ENCODE measurements at regions not wholly inside any gene's neighbourhood (a gene's known extent, or its start where the extent isn't known, plus 50 kb on each side); places are given as distances from the start of the nearest gene placed in this dataset.

GRCh38 chrX:144809025-144809424 lies 438.3 kb upstream of the SPANXN1 start:
- H3K27ac ChIP-seq, result no peak overlapping the region
- no peaks in the 10 kb centered on the region for H3K4me1 ChIP-seq
- H3K27me3 ChIP-seq, result no peaks in the 10 kb centered on the region
- TF ChIP-seq POLR2A (IDR thresholded peaks at IDR 0.05) (no peak), POLR2AphosphoS5 (IDR thresholded peaks at IDR 0.05) (no peak)
- TF ChIP-seq, protein P1, sequence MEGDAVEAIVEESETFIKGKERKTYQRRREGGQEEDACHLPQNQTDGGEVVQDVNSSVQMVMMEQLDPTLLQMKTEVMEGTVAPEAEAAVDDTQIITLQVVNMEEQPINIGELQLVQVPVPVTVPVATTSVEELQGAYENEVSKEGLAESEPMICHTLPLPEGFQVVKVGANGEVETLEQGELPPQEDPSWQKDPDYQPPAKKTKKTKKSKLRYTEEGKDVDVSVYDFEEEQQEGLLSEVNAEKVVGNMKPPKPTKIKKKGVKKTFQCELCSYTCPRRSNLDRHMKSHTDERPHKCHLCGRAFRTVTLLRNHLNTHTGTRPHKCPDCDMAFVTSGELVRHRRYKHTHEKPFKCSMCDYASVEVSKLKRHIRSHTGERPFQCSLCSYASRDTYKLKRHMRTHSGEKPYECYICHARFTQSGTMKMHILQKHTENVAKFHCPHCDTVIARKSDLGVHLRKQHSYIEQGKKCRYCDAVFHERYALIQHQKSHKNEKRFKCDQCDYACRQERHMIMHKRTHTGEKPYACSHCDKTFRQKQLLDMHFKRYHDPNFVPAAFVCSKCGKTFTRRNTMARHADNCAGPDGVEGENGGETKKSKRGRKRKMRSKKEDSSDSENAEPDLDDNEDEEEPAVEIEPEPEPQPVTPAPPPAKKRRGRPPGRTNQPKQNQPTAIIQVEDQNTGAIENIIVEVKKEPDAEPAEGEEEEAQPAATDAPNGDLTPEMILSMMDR (IDR thresholded peaks at IDR 0.05), result no peak
- intact Hi-C loops (cut with DNase I; ENCODE audit: low total_unique reads), result no loop called here
- no peak for DNase-seq (ENCODE audit: low spot score in 2 of 2)
- H3K4me3 ChIP-seq, result no peak overlapping the region
- H3K36me3 ChIP-seq, result peaks cover 9% of the 10 kb centered on the region
- no peaks in the 10 kb centered on the region for H3K9me3 ChIP-seq

GRCh38 chrX:144810539-144810938 lies 436.8 kb upstream of the SPANXN1 start:
- intact Hi-C loops (cut with DNase I; ENCODE audit: low total_unique reads), result no loop called here
- H3K27ac ChIP-seq, result no peak overlapping the region
- H3K27me3 ChIP-seq, result no peaks in the 10 kb centered on the region
- H3K4me3 ChIP-seq, result no peak overlapping the region
- no peaks in the 10 kb centered on the region for H3K9me3 ChIP-seq
- peaks cover 9% of the 10 kb centered on the region for H3K36me3 ChIP-seq
- DNase-seq (ENCODE audit: low spot score in 2 of 2), result no peak
- no peaks in the 10 kb centered on the region for H3K4me1 ChIP-seq
- TF ChIP-seq, protein P1 (IDR thresholded peaks at IDR 0.05), result no peak
- TF ChIP-seq POLR2AphosphoS5 (IDR thresholded peaks at IDR 0.05), result no peak
- TF ChIP-seq POLR2A (IDR thresholded peaks at IDR 0.05), result no peak

DNA sequence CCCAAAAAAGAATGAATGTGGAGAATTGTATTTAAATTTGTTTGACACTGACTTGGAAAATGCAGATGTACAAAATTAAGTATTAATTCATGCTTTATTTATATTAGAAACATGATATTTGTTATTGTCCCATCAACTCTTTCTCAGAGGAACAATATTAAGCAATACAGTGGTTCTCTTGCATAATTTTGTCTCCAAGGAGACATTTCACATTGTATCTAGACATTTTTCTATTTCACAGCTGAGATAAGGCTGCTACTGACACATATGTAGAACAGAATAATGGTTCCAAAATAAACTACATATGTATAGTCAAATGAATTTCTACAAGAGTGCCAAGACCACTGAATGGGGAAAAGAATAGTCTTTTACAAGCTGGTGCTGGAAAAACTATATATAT lies 427.9 kb upstream of the SPANXN1 start:
- Histone ChIP-seq H3K9me3 (no peaks in the 10 kb centered on the region), H3K4me1 (no peaks in the 10 kb centered on the region), H3K4me3 (no peak overlapping the region), H3K27me3 (no peaks in the 10 kb centered on the region), H3K27ac (no peak overlapping the region), H3K36me3 (no peaks in the 10 kb centered on the region)
- intact Hi-C loops (cut with DNase I; ENCODE audit: low total_unique reads), result no loop called here
- TF ChIP-seq, protein P1 (IDR thresholded peaks at IDR 0.05), result no peak
- TF ChIP-seq POLR2A (IDR thresholded peaks at IDR 0.05) (no peak), POLR2AphosphoS5 (IDR thresholded peaks at IDR 0.05) (no peak)
- no peak for DNase-seq (ENCODE audit: low spot score in 2 of 2)

DNA sequence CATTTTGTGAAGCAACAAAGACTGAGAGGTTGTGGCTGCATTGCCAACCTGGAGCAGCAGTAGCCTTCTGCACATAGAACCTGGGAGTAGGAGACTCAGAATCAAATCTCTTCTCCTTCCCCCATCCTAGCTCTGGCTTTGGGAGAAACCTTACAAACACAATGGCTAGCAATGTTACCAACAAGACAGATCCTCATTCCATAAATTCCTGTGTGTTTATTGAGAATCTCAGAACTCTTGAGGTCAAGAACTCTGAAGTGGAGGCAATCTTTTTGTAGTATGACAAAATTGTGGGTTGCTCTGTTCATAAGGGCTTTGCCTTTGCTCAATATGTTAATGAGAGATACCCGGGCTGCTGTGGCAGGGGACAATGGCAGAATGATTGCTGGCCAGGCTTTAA lies 406.7 kb upstream of the SPANXN1 start:
- no peaks in the 10 kb centered on the region for H3K9me3 ChIP-seq
- H3K4me3 ChIP-seq, result no peak overlapping the region
- H3K36me3 ChIP-seq, result no peaks in the 10 kb centered on the region
- no peaks in the 10 kb centered on the region for H3K4me1 ChIP-seq
- no peaks in the 10 kb centered on the region for H3K27me3 ChIP-seq
- TF ChIP-seq POLR2A (IDR thresholded peaks at IDR 0.05), result no peak
- no peak for TF ChIP-seq POLR2AphosphoS5 (IDR thresholded peaks at IDR 0.05)
- TF ChIP-seq, protein P1 (IDR thresholded peaks at IDR 0.05), result no peak
- no peak overlapping the region for H3K27ac ChIP-seq
- intact Hi-C loops (cut with DNase I; ENCODE audit: low total_unique reads), result no loop called here
- no peak for DNase-seq (ENCODE audit: low spot score in 2 of 2)

DNA sequence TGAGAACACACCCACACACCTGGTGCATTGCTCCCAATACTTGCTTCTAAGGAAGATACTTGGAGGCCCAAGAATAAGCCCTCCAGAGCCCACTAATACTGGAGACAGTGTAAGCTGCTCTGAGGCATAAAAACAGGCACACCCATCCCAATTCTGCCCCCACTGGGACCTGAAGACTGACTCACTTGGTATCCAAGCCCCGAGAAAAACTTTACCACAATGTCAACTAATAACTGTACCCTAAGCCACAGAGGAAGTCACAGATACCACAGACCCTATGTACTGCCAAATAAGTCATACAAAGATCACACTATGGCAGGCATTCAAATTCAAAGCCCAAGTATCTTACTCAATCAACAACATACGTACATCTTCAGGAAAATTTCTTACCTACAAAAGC lies 398.2 kb upstream of the SPANXN1 start:
- peaks cover 8 to 11% of the 10 kb centered on the region in 2 donors for H3K9me3 ChIP-seq
- H3K4me3 ChIP-seq, result no peak overlapping the region
- H3K27me3 ChIP-seq, result no peaks in the 10 kb centered on the region
- H3K27ac ChIP-seq, result no peak overlapping the region
- H3K36me3 ChIP-seq, result no peaks in the 10 kb centered on the region
- H3K4me1 ChIP-seq, result no peaks in the 10 kb centered on the region
- intact Hi-C loops (cut with DNase I; ENCODE audit: low total_unique reads), result no loop called here
- DNase-seq (ENCODE audit: low spot score in 2 of 2), result no peak
- TF ChIP-seq POLR2A (IDR thresholded peaks at IDR 0.05), result no peak

- DNase-seq (ENCODE audit: low spot score in 2 of 2), result no peak
- Histone ChIP-seq H3K4me3 (no peak overlapping the region), H3K9me3 (no peaks in the 10 kb centered on the region), H3K27me3 (peaks cover 0 to 8% of the 10 kb centered on the region in 2 donors), H3K4me1 (no peaks in the 10 kb centered on the region), H3K27ac (no peak overlapping the region), H3K36me3 (no peaks in the 10 kb centered on the region)
- intact Hi-C loops (cut with DNase I; ENCODE audit: low total_unique reads), result no loop called here
- TF ChIP-seq POLR2A (IDR thresholded peaks at IDR 0.05), result no peak
- TF ChIP-seq, protein P1 (IDR thresholded peaks at IDR 0.05), result no peak
- TF ChIP-seq POLR2AphosphoS5 (IDR thresholded peaks at IDR 0.05), result no peak
Observed at GRCh38 chrX:144896323-144896722, 351.0 kb upstream of the SPANXN1 start.

Data from breast epithelium (tissue), 4 donors.